ENCODE measurements at regions not wholly inside any gene's neighbourhood (a gene's known extent, or its start where the extent isn't known, plus 50 kb on each side); places are given as distances from the start of the nearest gene placed in this dataset.

DNA sequence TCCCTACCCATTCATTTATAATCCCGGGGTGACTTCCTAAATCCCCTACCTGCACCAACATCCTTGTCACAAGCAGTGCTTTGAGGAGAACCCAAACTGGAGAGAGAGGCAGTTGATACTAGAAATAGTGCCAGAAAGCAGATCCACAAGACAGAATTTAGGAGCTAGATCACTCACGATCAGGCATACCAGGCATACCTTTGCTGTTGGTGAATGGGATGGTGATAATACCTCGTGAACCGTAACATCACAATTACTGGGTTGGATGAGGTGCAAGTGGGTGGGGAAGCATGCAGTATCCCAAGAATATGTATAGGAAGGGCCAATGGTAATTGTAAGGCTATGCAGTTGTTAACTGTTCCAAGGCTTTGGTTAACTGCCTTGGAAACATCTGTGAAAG, 129.3 kb downstream of the TMA16 start:
- Mint-ChIP-seq H3K4me1 (ENCODE audit: low read depth) (peaks cover 41% of the 10 kb centered on the region), H3K27ac (no peak overlapping the region), H3K4me3 (no peak overlapping the region), H3K9me3 (peaks cover 2% of the 10 kb centered on the region), H3K36me3 (ENCODE audit: low read depth) (peaks cover 5% of the 10 kb centered on the region), H3K27me3 (ENCODE audit: low read depth) (no peaks in the 10 kb centered on the region)
- DNase-seq = no peak
- intact Hi-C loops (cut with micrococcal nuclease) = no loop called here
- CTCF ChIA-PET = interaction anchor here (1.4 kb wide), 1 partner anchor 13 kb away, joined by 4 read pairs; no protein-coding TSS in a partner anchor

- intact Hi-C loops (cut with micrococcal nuclease) = no loop called here
- H3K9me3 Mint-ChIP-seq = peaks cover 2% of the 10 kb centered on the region
- H3K36me3 Mint-ChIP-seq (ENCODE audit: low read depth) = peaks cover 5% of the 10 kb centered on the region
- no peak overlapping the region for H3K27ac Mint-ChIP-seq
- no peak for DNase-seq
- CTCF ChIA-PET = no interaction called here
- H3K4me1 Mint-ChIP-seq (ENCODE audit: low read depth) = peaks cover 41% of the 10 kb centered on the region
- no peak overlapping the region for H3K4me3 Mint-ChIP-seq
- H3K27me3 Mint-ChIP-seq (ENCODE audit: low read depth) = no peaks in the 10 kb centered on the region
Observed at GRCh38 chr4:163624727-163625126, 130.2 kb downstream of the TMA16 start.

DNA sequence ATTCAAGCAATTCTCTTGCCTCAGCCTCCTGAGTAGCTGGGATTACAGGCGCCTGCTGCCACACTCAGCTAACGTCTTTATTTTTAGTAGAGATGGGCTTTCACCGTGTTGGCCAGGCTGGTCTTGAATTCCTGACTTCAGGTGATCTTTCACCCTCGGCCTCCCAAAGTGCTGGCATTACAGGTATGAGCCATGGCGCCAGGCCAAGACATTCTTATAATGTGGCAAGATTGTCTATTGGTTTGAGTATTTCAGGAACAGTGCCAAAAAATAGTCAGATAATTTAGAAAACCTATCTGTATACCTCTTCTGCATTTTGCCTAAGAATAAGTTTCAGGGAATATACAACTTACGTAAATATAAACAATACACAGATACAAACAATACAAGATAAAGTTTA, 136.8 kb downstream of the TMA16 start:
- Mint-ChIP-seq H3K27me3 (ENCODE audit: low read depth) (no peaks in the 10 kb centered on the region), H3K9me3 (peaks cover 9% of the 10 kb centered on the region), H3K36me3 (ENCODE audit: low read depth) (peaks cover 5% of the 10 kb centered on the region), H3K4me1 (ENCODE audit: low read depth) (no peaks in the 10 kb centered on the region), H3K27ac (no peak overlapping the region), H3K4me3 (no peak overlapping the region)
- DNase-seq = no peak
- intact Hi-C loops (cut with micrococcal nuclease) = no loop called here
- CTCF ChIA-PET = no interaction called here

- Mint-ChIP-seq H3K9me3 (no peaks in the 10 kb centered on the region), H3K36me3 (ENCODE audit: low read depth) (no peaks in the 10 kb centered on the region), H3K4me3 (no peak overlapping the region), H3K4me1 (ENCODE audit: low read depth) (peaks cover 2% of the 10 kb centered on the region), H3K27ac (no peak overlapping the region), H3K27me3 (ENCODE audit: low read depth) (no peaks in the 10 kb centered on the region)
- intact Hi-C loops (cut with micrococcal nuclease) = no loop called here
- no peak for DNase-seq
- CTCF ChIA-PET = no interaction called here
Observed at GRCh38 chr4:163638909-163639308, 144.4 kb downstream of the TMA16 start.

- intact Hi-C loops (cut with micrococcal nuclease) = no loop called here
- Mint-ChIP-seq H3K4me3 (no peak overlapping the region), H3K9me3 (peaks cover 17% of the 10 kb centered on the region), H3K4me1 (ENCODE audit: low read depth) (no peaks in the 10 kb centered on the region), H3K27me3 (ENCODE audit: low read depth) (no peaks in the 10 kb centered on the region), H3K27ac (no peak overlapping the region), H3K36me3 (ENCODE audit: low read depth) (no peaks in the 10 kb centered on the region)
- CTCF ChIA-PET = interaction anchor here (1.0 kb wide), 1 partner anchor 92 kb away, joined by 3 read pairs; no protein-coding TSS in a partner anchor
- no peak for DNase-seq
Observed at GRCh38 chr4:163649557-163650091, 155.1 kb downstream of the TMA16 start.

DNA sequence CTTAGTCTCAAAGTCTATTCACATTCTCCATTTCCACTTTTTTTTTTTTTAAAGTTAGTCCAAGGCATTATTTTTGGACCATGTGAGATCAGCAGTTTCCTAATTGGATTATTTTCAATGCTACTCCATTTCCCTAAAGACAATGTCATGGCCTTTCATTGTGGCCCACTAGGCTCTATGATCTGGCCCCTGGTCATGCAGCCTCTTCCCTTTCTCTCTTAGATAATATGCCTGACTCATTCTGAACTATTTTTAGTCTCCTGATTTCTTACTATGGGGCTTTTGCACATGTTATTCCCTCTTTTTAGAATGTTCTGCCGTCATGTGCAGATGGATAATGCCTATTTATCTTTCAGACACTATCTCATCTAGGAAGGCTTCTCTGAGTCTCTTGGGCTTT, 157.3 kb downstream of the TMA16 start:
- Mint-ChIP-seq H3K27me3 (ENCODE audit: low read depth) (no peaks in the 10 kb centered on the region), H3K4me1 (ENCODE audit: low read depth) (no peaks in the 10 kb centered on the region), H3K9me3 (peaks cover 13% of the 10 kb centered on the region), H3K36me3 (ENCODE audit: low read depth) (no peaks in the 10 kb centered on the region), H3K4me3 (no peak overlapping the region), H3K27ac (no peak overlapping the region)
- CTCF ChIA-PET = no interaction called here
- DNase-seq = no peak
- intact Hi-C loops (cut with micrococcal nuclease) = no loop called here

DNA sequence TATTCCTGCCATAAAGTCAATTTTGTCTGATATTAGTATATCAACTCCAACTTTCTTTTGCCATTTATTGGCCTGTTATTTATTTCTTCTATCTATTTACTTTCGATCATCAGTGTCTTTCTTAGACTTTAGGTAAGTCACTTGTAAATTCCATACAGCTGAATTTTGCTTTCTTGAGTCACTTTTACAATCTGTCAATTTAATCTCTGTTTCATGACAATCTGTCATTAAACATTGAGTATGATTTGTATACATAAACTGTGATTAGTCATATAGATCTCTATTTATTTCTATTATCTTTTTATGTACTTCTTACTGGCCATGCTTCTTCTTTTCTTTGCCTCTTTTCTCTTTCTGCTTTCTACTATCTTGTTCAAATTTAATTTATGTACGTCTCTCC, 160.1 kb downstream of the TMA16 start:
- intact Hi-C loops (cut with micrococcal nuclease) = no loop called here
- Mint-ChIP-seq H3K9me3 (peaks cover 10% of the 10 kb centered on the region), H3K27ac (no peak overlapping the region), H3K27me3 (ENCODE audit: low read depth) (no peaks in the 10 kb centered on the region), H3K4me3 (no peak overlapping the region), H3K36me3 (ENCODE audit: low read depth) (no peaks in the 10 kb centered on the region), H3K4me1 (ENCODE audit: low read depth) (no peaks in the 10 kb centered on the region)
- CTCF ChIA-PET = no interaction called here
- DNase-seq = no peak

DNA sequence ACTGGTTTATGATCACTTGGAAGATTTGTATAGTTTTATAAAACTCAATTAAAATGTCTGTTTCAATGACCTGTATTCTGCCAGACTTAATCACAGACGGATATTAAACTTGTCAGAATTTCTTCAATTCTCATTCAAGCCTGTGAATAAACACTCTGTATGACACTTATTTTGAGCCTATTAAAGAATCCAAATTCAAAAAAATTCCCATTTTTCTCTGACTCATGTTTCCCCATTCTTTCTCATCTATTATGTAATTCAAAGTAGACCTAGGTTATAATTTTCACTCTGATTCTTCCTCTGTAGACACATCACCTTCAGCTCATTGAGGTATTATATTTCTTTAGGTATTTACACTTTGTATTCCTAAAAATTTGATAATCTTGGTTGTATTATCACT, 166.1 kb downstream of the TMA16 start:
- no peak overlapping the region for H3K4me3 Mint-ChIP-seq
- intact Hi-C loops (cut with micrococcal nuclease) = loop anchor here (10.0 kb wide), 1 partner anchor 496 kb away; the partner anchor contains the start of gene NAF1
- CTCF ChIA-PET = no interaction called here
- peaks cover 25% of the 10 kb centered on the region for H3K4me1 Mint-ChIP-seq (ENCODE audit: low read depth)
- no peak overlapping the region for H3K27ac Mint-ChIP-seq
- no peaks in the 10 kb centered on the region for H3K27me3 Mint-ChIP-seq (ENCODE audit: low read depth)
- no peak for DNase-seq
- H3K36me3 Mint-ChIP-seq (ENCODE audit: low read depth) = no peaks in the 10 kb centered on the region
- peaks cover 6% of the 10 kb centered on the region for H3K9me3 Mint-ChIP-seq

GRCh38 chr4:163662768-163663167, 168.3 kb downstream of the TMA16 start:
- peaks cover 37% of the 10 kb centered on the region for H3K4me1 Mint-ChIP-seq (ENCODE audit: low read depth)
- no peak overlapping the region for H3K27ac Mint-ChIP-seq
- H3K36me3 Mint-ChIP-seq (ENCODE audit: low read depth) = no peaks in the 10 kb centered on the region
- H3K9me3 Mint-ChIP-seq = peaks cover 2% of the 10 kb centered on the region
- no peak overlapping the region for H3K4me3 Mint-ChIP-seq
- no peaks in the 10 kb centered on the region for H3K27me3 Mint-ChIP-seq (ENCODE audit: low read depth)
- DNase-seq = no peak
- intact Hi-C loops (cut with micrococcal nuclease) = loop anchor here (10.0 kb wide), 1 partner anchor 498 kb away; the partner anchor contains the start of gene NAF1
- CTCF ChIA-PET = interaction anchor here (0.7 to 1.5 kb wide), 6 partner anchors 9 to 1069 kb away, joined by 3 to 6 read pairs (median 3); no protein-coding TSS in a partner anchor

- CTCF ChIA-PET = interaction anchor here (0.5 to 1.5 kb wide), 6 partner anchors 9 to 116 kb away, joined by 3 to 6 read pairs (median 3); no protein-coding TSS in a partner anchor
- no peak overlapping the region for H3K4me3 Mint-ChIP-seq
Observed at GRCh38 chr4:163663454-163664225, 169.2 kb downstream of the TMA16 start.

DNA sequence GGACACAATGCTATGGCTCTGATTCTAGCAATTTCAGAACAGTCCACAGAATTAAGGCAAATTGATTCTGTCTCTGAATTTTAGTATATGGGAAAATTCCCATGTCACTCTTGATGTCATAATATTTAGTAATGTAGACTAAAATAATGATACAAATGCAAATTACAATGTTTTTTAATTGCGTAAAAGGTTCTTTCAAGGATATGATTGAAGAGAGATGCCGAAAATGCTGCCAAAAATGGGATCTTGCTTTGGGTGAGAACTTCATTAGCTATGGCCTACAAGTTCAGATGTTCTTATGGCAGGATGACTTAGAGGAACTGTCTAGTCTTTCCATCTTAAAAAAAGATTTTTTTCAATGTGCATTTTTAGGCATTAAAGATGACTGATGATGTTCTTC, 170.6 kb downstream of the TMA16 start:
- Mint-ChIP-seq H3K9me3 (no peaks in the 10 kb centered on the region), H3K4me1 (ENCODE audit: low read depth) (peaks cover 44% of the 10 kb centered on the region), H3K27ac (no peak overlapping the region), H3K4me3 (no peak overlapping the region), H3K36me3 (ENCODE audit: low read depth) (no peaks in the 10 kb centered on the region), H3K27me3 (ENCODE audit: low read depth) (no peaks in the 10 kb centered on the region)
- intact Hi-C loops (cut with micrococcal nuclease) = loop anchor here (10.0 kb wide), 1 partner anchor 500 kb away; the partner anchor contains the start of gene NAF1
- CTCF ChIA-PET = interaction anchor here (0.6 to 1.8 kb wide), 2 partner anchors 15 to 1591 kb away, joined by 3 to 7 read pairs; no protein-coding TSS in a partner anchor
- no peak for DNase-seq

More at GRCh38 chr4:163663454-163664225, 169.2 kb downstream of the TMA16 start:
- Mint-ChIP-seq H3K27ac (no peak overlapping the region), H3K4me1 (ENCODE audit: low read depth) (peaks cover 44% of the 10 kb centered on the region), H3K27me3 (ENCODE audit: low read depth) (no peaks in the 10 kb centered on the region), H3K36me3 (ENCODE audit: low read depth) (no peaks in the 10 kb centered on the region), H3K9me3 (no peaks in the 10 kb centered on the region)
- peak; percentile 8 for DNase-seq
- intact Hi-C loops (cut with micrococcal nuclease) = loop anchor here (10.0 kb wide), 1 partner anchor 499 kb away; the partner anchor contains the start of gene NAF1

- H3K4me1 Mint-ChIP-seq (ENCODE audit: low read depth) = peaks cover 44% of the 10 kb centered on the region
- intact Hi-C loops (cut with micrococcal nuclease) = loop anchor here (10.0 kb wide), 1 partner anchor 501 kb away; the partner anchor contains the start of gene NAF1
- CTCF ChIA-PET = interaction anchor here (0.7 to 3.2 kb wide), 5 partner anchors 12 to 116 kb away, joined by 3 to 11 read pairs (median 6); no protein-coding TSS in a partner anchor
- H3K9me3 Mint-ChIP-seq = no peaks in the 10 kb centered on the region
- no peak overlapping the region for H3K27ac Mint-ChIP-seq
- no peaks in the 10 kb centered on the region for H3K36me3 Mint-ChIP-seq (ENCODE audit: low read depth)
- no peaks in the 10 kb centered on the region for H3K27me3 Mint-ChIP-seq (ENCODE audit: low read depth)
- DNase-seq = no peak
- H3K4me3 Mint-ChIP-seq = no peak overlapping the region
Observed at GRCh38 chr4:163665521-163666331, 171.2 kb downstream of the TMA16 start.
